GM18867 (cell line): ENCODE measurements at regions not wholly inside any gene's neighbourhood (a gene's known extent, or its start where the extent isn't known, plus 50 kb on each side); places are given as distances from the start of the nearest gene placed in this dataset.
"Not testable (repeated sequence)": the region's sequence is repeated elsewhere in the genome, so short reads cannot be mapped to it uniquely, and the experiment has no call there.

Source experiments
- ATAC-seq: cut with Tn5 transposase; IDR thresholded peaks from one replicate; pipeline ENCODE4 v1.9.1; 2021; ENCODE audit warnings: mild to moderate bottlenecking, moderate library complexity; ENCODE audit not compliant: unreplicated experiment

DNA sequence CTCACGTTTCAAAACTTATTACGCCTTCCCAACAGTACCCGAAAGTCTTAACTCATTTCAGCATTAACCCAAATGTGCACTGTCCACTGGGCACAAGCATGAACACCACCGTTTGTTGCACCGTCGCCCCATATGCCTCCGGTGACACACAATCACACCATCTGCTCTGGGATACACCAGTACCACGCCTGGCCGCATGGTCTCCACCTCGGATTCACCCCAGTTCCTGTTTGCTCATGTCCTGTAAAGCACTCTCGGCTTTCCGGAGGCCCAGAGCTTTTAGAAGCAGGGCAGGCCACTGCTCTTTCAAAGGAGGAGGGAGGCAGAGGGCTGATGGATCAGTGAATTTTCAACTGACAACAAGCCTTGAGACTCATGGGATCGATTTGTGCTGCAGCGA is 1570.0 kb upstream of the DEFB115 start:
- no peak for ATAC-seq

DNA sequence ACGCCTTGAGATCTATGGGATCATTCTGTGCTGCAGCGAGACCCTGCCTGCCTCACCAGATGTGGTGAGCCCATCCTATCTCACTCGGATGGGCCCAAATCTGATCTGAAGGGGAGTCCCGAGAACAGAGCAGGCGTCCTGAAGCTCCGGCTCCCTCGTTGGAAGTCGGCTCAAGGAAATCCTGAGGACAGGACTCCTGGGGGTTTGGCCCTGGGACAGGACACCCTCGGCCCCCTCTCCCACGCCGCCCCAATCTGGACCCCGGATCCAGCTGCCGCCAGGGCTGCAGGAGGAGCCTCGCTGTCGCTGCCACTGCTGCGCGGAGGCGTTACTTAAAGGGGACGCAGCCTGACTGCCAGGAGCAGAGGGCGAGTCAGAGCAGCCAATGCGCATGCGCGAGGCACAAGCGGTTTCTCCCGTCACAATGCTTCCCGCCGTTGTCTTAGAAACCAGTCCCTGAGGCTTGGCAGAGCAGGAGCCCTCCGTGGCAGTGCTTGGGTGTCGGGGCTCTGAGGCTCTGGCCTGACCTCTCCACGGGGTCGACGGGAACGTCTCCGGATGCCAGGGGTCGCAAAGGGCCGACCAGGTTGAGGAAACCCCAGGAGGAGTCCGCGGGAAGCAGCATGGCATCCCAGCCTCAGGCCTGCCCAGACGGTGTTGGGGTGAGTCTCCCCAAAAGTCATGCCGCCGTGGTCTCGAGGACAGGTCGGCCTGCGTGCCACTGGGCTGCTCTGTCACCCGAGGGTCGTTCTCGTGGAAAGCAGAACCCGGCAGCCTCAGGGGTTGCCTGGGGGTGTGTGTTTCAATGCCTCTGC is 1567.8 kb upstream of the DEFB115 start:
- no peak for ATAC-seq

- no peak for ATAC-seq
Measured at GRCh38 chr20:29690274-29690673, 1567.2 kb upstream of the DEFB115 start.

DNA sequence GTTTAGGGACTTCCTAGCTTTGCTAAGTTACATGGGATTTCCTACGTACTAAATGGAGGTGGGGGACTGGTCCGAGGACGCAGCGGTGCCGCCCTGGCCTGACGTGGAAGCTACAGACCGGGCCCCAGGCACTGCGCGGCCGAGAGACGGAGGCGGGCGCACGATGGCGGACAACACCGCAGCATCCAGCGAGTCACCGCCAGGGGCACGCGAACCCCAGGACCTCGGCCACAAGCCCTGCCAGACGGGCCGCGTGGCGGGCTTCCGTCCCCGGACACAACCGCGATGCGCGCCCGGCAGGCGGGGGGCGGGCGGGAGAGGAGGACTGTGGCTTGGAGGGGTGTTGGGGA is 1516.9 kb upstream of the DEFB115 start:
- ATAC-seq: no peak

- no peak for ATAC-seq
Measured at GRCh38 chr20:29740951-29741593, 1516.4 kb upstream of the DEFB115 start.

- no peak for ATAC-seq
Measured at GRCh38 chr20:29741594-29741893, 1515.9 kb upstream of the DEFB115 start.

DNA sequence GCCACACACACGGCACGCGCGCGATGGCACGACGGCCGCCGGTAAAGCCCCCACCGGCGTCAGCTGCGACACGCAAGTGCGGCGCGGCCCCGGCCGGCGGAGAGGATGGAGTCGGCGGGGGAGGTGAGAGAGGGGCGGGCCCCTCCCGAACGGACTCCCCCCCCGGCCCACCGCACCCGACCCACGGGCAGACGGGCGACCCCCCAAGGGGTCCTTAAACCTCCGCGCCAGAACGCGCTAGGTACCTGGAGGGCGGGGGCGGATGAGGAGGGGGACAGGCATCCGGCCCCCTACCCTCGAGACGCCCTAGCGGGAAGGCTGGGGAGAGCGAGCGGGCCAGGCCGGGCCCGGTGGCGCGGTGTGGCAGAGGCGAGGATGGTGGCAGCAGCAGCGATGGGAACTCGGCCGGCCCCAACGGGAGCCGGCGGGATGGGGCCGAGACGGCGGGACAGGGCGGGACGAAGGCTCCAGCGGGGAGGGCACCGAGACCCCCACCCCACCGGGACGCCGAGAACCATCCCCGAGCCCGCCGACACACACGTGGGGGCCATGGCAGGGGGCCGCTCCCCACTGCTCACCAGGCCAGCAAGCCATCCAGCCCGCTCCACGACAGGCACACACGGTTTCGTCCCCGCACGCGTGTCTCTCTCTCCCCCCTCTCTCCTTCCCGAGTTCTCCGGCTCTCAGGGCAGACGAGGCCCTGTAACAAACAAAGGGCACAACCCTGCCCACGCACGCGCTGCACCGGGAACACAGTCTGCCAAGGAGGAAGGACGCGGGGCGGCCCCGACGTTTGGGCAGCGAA is 1515.4 kb upstream of the DEFB115 start:
- ATAC-seq: no peak

- no peak for ATAC-seq
Measured at GRCh38 chr20:29742699-29743100, 1514.8 kb upstream of the DEFB115 start.

DNA sequence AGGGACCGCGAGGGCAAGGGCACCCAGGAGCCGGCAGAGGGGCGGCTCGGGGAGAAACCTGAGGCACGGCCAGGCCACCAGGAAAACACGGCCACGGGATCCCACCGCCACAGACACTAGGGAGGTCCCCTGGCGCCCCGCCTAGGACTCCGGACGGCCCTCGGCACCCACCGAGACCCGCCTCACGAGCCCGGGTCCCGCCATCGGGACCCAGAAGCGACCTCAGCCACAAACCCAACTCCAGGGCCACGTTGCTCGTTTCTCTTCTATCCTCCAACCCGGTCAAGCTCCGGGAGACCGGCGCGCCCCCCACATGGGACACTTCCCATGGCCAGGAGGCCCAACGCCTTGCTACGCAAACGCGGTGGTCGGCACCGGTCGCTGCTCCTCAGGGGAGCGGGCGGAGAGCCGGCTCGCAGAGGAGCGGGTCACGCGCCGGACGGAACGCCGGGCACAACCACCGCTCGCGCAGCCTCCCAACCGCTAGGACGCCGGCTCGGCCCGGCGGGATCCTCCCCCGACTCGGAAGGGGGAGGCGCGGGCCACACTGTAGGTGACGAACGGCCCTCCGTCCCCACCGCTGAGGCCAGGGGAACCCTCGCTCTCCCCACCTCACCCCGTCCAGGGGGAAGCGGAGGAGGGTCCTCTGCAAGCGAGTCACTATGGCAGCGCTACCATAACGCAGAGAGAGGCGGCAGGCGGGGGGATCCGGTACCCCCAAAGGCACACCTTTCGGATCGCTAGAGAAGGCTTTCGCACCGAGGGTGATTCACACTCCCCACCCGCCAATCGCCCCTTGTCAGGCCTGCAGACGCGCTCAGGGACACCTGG is 1514.1 kb upstream of the DEFB115 start:
- ATAC-seq: no peak

- no peak for ATAC-seq
Measured at GRCh38 chr20:29744071-29744470, 1513.4 kb upstream of the DEFB115 start.

DNA sequence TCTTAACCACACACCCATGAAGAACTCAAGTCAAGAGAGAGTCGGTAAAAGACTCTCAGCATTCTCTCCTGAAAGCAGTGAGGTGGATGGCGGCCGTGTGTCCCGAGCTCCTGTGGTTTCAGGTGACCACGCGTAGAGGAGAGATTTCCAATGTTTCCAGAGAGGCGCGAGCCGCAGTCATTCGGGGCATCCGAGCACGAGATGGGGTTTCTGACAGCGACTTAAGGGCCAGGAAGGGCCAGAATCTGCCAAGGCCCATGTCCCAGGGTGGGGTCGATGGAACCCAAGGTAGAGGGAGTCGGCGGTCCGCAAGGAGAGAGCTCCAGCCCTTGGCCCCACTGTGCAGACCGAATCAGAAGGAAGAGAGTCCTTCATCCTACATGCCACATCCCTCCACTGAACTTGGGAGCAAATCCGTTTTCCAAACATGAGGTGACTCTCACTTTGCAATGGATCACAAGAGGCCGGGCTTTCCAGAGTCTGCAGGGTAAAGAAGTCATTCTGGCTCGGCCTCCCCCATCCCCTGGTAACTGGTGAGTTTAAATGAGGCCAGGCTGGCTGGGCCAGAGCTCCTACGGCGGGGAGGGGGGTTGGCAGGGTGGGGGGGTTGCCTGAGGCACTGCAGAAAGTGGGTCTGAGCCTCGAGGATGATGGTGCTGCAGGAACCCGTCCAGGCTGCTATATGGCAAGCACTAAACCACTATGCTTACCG is 1511.8 kb upstream of the DEFB115 start:
- ATAC-seq: not testable (repeated sequence)

- no peak for ATAC-seq
Measured at GRCh38 chr20:29750268-29750899, 1507.1 kb upstream of the DEFB115 start.

- ATAC-seq: not testable (repeated sequence)
Measured at GRCh38 chr20:29752644-29753425, 1504.6 kb upstream of the DEFB115 start.

DNA sequence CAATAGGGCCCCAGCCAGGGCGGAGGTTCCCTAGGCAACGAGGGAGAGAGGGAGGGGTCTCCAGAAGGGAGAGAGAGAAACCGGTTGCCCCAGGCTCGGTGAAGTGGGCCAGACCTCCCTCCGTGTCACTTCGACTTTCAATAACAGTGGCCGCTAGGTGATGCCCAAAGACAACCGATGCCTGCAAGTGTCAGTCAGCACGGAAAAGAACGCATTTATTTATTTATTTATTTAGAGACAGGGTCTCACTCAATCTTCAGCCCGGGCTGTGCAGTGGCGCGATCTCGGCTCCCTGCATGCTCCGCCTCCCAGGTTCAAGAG is 1504.1 kb upstream of the DEFB115 start:
- ATAC-seq: not testable (repeated sequence)

DNA sequence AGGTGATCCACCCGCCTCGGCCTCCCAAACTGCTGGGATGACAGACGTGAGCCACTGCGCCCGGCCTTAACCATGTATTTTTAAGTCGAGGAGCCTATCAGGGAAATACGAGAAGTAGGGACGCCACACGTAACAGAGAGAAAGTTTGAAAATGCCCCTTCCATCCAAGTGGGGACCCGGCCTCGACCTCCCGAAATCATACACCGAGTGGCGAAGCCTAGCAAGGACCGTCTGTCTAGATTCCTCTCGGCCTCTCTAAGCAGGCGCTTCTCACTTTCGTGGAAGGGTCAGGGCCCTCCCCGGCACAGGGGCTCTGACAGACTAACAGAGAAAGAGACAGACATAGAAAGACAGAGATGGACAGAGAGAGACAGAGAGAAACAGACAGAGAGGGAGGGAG is 1503.6 kb upstream of the DEFB115 start:
- ATAC-seq: not testable (repeated sequence)

DNA sequence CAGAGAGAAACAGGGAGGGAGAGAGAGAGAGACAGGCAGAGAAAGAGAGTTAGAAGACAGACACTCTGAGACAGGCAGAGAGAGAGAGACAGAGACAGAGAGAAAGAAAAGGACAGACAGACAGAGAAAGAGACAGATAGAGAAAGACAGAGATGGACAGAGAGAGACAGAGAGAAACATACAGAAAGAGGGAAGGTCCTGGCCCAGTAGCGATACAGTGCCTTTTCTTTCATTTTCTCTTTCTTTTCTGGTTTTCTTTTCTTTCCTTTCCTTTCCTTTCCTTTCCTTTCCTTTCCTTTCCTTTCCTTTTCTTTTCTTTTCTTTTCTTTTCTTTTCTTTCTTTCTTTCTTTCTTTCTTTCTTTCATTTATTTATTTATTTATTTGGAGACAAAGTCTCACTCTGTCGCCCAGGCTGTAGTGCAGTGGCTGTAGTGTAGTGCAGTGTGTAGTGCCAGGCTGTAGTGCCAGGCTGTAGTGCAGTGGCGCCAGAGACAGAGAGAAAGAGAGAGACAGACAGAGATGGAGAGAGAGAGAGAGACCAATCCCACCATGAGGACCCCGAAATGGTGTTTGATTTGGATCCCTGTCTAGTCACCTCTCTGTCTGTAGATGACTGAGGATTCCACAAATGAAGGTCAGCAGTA is 1501.5 kb upstream of the DEFB115 start:
- not testable (repeated sequence) for ATAC-seq

DNA sequence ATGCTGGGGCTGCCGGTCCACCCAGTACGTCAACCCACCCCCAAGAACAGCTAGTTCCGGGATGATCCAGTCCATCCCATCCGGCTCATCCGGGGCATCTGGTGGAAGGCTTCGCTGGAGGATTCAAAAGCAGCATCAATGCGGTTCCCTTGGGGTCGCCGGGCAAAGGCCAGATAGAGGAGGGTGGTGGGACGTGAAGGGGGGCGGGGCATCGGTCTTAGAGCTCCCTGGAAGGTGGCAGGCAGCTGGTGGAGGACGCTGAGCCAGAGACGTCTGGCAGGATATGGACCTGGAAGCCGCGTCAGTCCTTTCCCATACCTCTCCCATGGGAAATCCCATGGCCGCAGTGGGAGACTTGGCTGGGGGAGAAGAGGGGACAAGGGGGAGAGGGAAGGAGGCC is 1500.8 kb upstream of the DEFB115 start:
- ATAC-seq: no peak

DNA sequence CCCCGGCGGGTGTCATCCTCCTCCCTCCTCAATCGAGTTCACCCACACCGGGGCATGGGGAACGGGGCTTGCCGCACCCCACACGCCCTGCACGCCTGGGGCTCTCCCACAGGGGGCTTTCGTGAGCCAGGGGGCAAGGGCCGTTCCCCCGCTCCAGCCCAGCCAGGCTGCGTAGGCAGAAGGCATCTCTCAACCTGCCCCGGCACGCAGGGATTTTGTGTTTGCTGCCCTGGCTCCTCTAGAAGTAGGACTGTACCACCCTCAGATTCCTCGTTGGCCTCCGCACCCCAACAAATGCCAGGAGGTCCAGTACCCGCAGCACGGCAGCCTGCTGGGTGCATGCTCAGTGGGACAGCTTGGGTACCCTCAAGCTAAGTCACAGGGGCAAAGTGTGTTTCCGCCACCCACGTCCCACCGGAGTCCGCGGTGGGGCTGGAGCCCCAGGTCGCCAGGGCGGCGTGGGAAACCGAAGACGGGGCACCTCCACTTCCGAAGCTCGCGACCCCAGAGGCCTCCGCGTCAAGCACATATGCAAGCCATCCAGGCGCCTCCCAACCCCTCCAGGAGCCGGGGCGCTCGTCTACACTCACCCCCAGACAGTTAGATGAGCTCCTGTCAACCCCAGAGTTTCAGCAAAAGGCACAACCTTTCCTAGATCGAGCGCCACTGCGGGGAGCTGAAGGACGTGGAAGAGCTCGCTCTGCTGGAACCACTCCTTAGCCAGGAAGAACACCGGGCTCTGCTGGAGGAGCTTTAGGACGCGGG is 1495.7 kb upstream of the DEFB115 start:
- ATAC-seq: not testable (repeated sequence)
